PC-3 (cell line): ENCODE measurements at regions not wholly inside any gene's neighbourhood (a gene's known extent, or its start where the extent isn't known, plus 50 kb on each side); places are given as distances from the start of the nearest gene placed in this dataset.

Source experiments
- CTCF ChIP-seq: fragments of 300-600 bp; sonication (generic); conservative IDR thresholded peaks from 2 replicates; pipeline ENCODE4 v1.5.1; 2017; ENCODE audit warnings: antibody characterized with exemption, low read depth, mild to moderate bottlenecking, low read length
- EZH2 ChIP-seq: fragments of 300-600 bp; sonication (generic); IDR thresholded peaks from one replicate; pipeline ENCODE4 v1.6.1; 2017; ENCODE audit warnings: antibody characterized with exemption, mild to moderate bottlenecking, low read length; ENCODE audit not compliant: unreplicated experiment

- no peak for TF ChIP-seq CTCF
- TF ChIP-seq EZH2, result no peak
Measured at GRCh38 chr7:55286666-55287065, 78.5 kb upstream of the LANCL2 start.
